ENCODE measurements at regions not wholly inside any gene's neighbourhood (a gene's known extent, or its start where the extent isn't known, plus 50 kb on each side); places are given as distances from the start of the nearest gene placed in this dataset.

GRCh38 chr2:195488567-195488966, 168.5 kb upstream of the SLC39A10 start (continued):
- TF ChIP-seq SREBF2 (IDR thresholded peaks at IDR 0.05; ENCODE audit: low read length): no peak
- no peak for TF ChIP-seq RB1 (IDR thresholded peaks at IDR 0.05; ENCODE audit: borderline replicate concordance)
- no peak for TF ChIP-seq NFIC (IDR thresholded peaks at IDR 0.05; ENCODE audit: low read depth, low read length)
- TF ChIP-seq JUNB (IDR thresholded peaks at IDR 0.05): no peak
- TF ChIP-seq SIX5 (IDR thresholded peaks at IDR 0.05; ENCODE audit: low read depth, low read length, severe bottlenecking): no peak
- no peak for TF ChIP-seq MAX (IDR thresholded peaks at IDR 0.05; ENCODE audit: low read depth, low read length)
- TF ChIP-seq, protein P1, sequence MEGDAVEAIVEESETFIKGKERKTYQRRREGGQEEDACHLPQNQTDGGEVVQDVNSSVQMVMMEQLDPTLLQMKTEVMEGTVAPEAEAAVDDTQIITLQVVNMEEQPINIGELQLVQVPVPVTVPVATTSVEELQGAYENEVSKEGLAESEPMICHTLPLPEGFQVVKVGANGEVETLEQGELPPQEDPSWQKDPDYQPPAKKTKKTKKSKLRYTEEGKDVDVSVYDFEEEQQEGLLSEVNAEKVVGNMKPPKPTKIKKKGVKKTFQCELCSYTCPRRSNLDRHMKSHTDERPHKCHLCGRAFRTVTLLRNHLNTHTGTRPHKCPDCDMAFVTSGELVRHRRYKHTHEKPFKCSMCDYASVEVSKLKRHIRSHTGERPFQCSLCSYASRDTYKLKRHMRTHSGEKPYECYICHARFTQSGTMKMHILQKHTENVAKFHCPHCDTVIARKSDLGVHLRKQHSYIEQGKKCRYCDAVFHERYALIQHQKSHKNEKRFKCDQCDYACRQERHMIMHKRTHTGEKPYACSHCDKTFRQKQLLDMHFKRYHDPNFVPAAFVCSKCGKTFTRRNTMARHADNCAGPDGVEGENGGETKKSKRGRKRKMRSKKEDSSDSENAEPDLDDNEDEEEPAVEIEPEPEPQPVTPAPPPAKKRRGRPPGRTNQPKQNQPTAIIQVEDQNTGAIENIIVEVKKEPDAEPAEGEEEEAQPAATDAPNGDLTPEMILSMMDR (IDR thresholded peaks at IDR 0.05 in 2 of 3, conservative IDR thresholded peaks at IDR 0.05 in 1 of 3; ENCODE audit: control insufficient read depth in 2 of 3, extremely low read depth in 1 of 3, insufficient read depth in 1 of 3, low read depth in 3 of 3, low read length in 3 of 3): no peak
- TF ChIP-seq CBFB (IDR thresholded peaks at IDR 0.05; ENCODE audit: low read depth): no peak
- no peak for TF ChIP-seq BACH1 (IDR thresholded peaks at IDR 0.05; ENCODE audit: borderline replicate concordance)
- no peak for TF ChIP-seq KAT2A (conservative IDR thresholded peaks at IDR 0.05; ENCODE audit: control insufficient read depth, low read depth, low read length)
- TF ChIP-seq PRDM15 (CRISPR knock-in tag; IDR thresholded peaks at IDR 0.05): no peak
- no peak for TF ChIP-seq MYC (IDR thresholded peaks at IDR 0.05; ENCODE audit: insufficient read depth, insufficient read length, insufficient replicate concordance, low read length, severe bottlenecking)
- no peak for TF ChIP-seq FOXK2 (IDR thresholded peaks at IDR 0.05)

All from GM12878 (cell line).